NCI-H524 treated with DMSO at 0.1 percent for 48 hours (cell line): ENCODE measurements at regions not wholly inside any gene's neighbourhood (a gene's known extent, or its start where the extent isn't known, plus 50 kb on each side); places are given as distances from the start of the nearest gene placed in this dataset.
"Not testable (repeated sequence)": the region's sequence is repeated elsewhere in the genome, so short reads cannot be mapped to it uniquely, and the experiment has no call there.

ENCODE experiments used
- DNase-seq: peaks from one replicate; lab custom pipeline; 2025; lab: John Stamatoyannopoulos, UW

DNA sequence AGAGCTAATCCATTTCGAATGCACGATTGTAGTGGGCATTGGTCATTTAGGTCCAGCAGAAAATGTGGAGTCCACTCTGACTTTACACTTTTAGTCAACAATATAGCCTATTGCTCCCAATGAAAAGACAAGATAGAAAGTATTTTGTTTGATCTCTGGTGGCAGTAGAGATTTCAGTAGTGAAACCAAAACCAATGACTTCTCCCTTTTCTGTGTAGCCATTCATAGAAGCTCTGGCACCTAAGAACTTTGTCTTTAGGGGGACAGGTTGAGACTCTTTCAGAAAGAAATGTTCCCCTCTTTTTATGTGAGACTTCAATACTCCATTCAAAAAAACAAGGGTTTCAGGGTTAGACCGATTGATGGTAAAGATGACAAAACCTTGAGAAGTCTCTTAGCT lies 510.8 kb upstream of the POU3F2 start:
- DNase-seq: no peak

DNA sequence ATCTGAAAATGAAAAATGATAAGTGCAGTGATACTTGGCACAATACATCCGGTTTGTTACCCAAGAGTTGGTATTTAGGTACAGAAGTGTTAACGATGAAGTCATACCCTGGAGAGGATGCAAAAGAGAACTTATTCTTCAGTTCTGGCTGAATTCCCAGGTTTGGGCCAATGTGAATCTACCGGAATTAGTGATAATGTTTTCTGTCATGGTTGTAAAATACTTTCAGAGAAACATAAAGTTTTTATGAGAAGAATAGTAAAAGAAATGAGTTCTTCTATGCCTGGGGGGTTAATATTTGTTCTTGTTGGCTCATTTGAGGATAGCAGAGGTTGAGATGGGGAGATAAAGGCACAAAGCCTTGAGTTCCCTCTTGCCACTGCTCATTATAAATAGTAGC lies 509.9 kb upstream of the POU3F2 start:
- no peak for DNase-seq

DNA sequence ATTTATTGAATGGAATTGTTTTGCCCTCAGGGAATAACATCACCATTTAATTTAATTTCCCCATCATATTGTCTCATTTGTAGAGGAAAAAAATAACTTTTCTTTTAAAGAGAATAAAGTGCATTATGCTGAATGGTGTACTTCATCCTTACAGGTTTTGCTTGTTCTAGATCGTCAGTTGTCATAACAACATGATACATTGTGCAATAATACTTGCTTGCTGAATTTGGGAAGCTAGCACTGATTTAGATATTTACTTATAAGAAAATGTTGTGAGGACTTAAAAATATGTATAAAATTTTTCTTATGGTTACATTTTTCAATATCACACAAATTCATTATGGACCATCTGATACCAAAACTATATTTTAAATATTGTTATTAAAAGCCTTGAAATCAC lies 509.0 kb upstream of the POU3F2 start:
- DNase-seq: no peak

DNA sequence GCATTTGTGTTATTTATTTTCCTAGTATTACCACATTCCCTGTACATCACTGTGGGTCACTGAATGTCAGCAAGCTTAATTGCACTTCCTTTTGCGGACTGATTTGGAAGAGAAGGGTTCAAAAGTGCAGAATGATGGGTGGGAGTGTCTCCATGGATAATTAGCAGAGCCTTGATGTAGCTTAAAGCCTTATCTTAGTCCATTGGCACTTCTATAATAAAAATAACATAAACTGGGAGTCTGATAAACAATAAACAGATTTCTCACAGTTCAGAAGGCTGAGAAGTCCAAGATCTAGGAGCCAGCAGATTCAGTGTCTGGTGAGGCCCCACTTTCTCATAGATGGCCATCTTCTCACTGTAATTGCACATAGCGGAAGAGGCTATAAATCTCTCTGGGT lies 501.1 kb upstream of the POU3F2 start:
- no peak for DNase-seq

DNA sequence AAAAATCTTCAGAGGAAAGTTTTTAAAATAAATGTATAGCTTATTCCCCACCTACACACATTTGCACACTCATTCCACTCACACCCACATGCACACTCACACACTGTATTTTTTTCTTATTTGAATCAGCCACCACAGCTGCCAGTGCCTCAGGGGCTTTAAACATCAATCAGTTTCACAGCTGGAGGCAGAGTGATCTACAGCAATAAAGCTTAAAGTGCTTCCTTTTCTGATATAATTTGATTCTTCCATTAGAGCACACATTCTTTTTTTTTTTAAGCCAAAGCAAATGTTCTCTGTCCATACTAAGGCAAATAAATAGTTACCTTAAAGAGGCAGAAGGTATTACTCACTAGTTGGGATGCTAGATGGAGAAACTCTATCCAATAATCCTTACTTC lies 498.8 kb upstream of the POU3F2 start:
- DNase-seq: no peak

DNA sequence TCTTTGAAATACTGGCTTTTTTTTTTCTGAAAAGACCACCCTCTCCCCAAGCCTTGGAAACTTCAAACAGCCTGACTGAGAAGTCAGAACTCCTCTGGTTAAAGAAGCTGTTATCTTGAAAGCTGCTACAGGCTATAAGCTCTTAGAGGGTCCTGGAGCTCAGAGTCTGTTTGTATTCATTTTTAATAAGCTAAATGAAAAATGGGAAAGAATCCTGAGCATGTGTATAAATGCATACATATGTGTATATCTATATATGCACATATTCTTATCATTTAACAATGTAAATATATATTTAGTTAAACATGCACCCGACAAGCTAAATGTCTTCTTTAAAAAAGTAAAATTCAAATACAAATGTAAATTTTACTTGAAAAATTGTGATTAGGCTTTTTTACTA lies 494.9 kb upstream of the POU3F2 start:
- no peak for DNase-seq

DNA sequence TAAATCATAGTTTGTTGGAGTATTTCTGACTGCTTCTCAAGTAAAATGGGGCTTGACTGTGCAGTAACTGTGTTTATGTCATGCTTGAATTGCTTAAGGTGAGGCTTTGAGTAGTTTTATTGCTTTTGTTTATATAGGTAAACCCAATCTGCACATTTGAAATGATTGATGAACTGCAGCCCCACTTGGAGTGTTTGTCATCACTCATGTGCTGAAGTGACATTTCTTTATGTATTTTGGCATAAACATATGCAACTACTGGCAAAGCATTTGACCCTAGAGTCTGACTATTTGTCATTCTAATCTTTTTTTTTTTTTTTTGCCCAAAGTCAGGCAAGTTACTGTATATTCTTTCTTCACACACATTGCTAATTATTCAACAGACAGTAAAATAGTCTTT lies 491.4 kb upstream of the POU3F2 start:
- no peak for DNase-seq

DNA sequence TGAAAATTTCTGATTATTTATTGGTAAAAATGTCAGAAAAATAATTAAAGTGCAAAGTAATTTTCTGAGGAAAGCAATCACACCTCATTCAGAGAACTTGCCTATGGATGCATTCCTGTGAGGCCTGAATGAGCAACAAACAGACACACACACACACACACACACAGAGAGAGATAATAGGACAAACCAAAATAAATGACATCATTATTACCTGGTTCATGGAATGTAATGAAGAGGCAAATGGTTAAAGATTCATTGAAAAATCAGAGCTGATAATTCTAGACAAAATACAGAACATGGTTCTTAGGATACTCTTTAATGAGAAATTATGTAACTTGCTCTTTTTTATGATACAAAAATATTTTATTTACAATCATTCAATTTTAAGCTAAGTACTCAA lies 490.6 kb upstream of the POU3F2 start:
- DNase-seq: no peak

DNA sequence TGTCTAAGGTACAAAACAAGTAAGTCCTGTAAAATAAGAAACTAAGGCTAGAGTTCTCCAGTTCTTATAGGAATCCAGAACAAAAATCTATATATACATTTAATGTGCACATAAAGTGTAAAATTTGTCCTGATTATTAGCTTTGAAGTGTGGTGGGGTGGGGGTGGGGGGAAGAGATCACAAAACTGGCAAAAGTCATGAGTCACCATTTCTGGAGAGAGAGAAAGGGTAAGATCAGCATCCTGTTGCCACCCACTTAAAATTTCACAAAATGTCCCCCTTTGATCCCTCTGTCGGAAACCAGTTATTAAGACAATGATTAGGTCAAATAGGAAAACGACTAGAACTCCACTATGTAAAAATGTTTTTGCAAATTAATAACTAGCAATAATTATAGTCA lies 482.0 kb upstream of the POU3F2 start:
- DNase-seq: no peak

DNA sequence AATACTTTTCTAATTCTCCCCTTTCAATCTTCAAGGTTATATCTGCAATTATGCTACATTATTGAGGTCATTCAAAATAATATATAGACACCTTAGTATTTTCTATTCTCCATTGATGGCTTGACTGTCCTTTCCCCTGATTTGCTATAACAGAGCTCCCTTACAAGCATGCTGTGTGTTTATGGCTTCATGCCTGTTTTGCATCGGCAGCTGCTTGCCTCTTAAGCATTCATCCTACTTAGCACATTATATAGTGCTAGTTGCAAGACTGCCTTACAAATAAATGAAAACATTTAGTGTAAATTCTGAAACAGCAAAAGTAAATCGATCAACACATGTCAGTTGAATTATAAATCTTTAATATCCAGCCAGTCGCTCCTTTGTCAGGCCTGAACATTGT lies 476.2 kb upstream of the POU3F2 start:
- DNase-seq: no peak

DNA sequence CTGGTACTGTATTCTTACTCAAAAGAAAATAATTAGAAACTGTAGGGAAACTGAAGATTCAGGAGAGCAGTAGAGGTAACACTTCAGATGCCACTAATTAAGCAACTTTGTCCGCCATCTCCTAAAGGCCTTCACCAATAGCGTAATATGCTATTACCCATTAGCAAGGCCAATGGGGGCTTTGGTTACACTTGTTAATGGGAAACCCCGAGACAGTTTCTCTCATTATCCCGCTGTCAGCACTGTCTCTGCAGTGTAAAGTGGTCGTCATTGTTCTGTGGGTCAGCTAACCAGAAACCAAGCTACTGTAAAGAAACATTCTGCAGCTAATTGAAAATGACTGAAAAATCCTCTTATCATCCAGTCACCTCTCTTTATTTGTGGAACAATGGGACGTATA lies 468.0 kb upstream of the POU3F2 start:
- DNase-seq: no peak

DNA sequence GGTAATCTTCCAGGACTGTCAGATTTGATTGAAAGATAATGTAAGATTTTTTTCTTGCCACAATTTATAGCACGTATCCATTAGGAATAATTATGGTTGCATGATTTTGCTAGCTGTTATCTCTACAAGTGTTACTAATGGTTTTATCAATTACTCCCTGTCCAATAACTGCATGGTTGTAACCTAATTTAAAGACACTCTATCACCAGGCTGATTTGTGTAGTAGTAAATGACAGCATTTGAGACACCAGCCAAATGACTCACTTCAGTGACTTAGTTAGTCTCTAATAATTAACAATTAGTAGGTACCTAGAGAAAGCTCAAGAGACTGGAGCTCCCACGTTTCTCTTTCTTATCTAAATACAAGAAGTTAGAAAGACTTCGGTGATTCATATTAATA lies 453.8 kb upstream of the POU3F2 start:
- no peak for DNase-seq

DNA sequence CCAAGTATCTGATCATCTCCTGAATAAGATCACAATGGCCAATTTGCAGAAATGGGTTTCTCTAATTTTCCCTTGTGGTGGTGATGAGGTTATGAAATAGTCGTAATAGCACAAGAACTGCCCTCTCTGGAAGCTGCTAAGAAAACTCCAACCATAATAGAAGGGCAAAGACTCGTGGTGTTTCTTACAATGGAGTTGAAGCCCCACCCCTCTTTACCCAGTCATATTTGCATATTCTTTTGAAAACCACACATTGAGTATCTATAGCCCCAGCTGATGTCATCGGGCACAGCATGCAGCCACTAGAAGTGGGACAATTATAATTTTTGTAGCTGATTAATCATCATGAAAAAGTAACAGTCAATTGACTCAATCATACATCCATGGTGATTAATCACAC lies 452.1 kb upstream of the POU3F2 start:
- no peak for DNase-seq

DNA sequence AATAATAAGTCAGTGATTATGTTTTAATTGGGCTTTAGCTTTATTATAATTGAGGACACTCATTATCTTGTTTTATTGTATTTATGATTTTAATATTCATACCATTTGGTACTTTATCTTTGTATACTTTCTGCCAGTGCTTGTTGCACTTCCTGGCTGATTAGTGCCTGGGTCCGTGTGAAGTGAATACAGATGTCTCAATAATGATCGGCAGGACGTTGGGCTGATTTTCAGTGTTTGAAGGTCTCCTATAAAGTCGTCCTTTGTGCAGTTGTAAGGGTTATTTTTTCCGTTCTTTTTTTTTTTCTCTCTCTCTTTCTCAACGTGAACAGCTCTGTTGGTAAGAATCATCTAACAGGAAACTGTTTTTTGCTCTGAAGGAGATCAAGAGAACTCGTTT lies 450.0 kb upstream of the POU3F2 start:
- no peak for DNase-seq

DNA sequence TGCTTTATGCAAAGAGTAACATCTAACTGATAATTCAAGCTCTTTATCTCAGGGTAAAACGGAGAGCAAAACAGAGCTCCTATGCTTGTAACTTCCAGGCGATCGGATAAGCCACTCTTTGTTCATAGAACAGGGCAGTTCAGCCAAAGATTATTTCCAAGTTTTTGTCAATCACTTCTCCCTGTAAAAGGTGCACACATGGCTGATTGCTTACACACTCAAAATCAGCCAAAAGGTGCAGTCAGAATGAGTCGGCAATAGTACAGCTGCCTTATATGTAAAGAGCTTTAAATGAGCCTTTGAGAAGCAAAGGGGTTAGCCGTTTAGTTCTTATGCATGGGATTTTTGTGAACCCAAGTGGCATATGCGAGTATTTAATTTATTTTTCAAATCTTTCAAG lies 449.6 kb upstream of the POU3F2 start:
- no peak for DNase-seq

DNA sequence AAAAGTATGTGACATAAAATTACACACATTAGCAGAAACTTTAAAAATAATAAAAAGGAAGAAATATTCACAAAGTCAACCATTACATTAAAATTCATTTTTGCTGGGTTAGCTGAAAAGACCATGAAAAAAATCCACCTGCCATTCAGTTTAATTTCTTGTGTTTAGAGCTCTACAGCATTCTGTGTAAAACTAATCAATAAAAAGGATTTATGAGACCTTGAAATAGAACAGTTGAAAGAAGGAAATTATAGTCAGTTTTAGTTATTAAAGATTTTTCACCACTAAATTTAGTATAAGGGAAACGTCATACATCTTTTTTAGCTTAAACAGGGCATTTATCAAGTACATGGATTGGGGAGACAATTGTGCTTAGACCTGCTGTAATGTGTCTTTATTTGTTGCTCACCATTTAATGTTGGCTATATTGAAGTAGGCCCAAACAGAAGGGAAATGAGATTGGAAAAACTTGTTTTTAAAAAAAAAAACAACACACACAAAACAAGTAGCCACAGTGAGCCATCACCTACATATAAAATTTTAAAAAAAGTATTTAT lies 438.7 kb upstream of the POU3F2 start:
- no peak for DNase-seq

DNA sequence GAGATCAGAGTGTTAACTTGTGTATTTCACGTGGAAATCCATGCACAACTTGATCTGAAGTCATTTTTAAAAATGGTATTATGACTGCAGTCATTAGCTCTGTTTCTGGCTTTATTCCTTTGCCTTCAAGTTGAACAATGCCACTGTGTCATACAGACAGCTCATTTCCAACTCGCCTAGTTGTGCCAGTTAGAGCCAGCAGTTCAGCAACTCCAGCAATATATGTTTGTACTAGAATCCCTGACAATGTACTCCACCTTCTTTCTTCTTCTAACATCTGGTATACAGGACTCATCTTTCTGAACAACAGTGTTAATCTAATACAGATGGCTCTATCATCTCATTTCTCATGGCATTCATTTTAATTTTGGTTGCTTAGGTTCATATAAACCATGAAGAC lies 418.3 kb upstream of the POU3F2 start:
- no peak for DNase-seq

DNA sequence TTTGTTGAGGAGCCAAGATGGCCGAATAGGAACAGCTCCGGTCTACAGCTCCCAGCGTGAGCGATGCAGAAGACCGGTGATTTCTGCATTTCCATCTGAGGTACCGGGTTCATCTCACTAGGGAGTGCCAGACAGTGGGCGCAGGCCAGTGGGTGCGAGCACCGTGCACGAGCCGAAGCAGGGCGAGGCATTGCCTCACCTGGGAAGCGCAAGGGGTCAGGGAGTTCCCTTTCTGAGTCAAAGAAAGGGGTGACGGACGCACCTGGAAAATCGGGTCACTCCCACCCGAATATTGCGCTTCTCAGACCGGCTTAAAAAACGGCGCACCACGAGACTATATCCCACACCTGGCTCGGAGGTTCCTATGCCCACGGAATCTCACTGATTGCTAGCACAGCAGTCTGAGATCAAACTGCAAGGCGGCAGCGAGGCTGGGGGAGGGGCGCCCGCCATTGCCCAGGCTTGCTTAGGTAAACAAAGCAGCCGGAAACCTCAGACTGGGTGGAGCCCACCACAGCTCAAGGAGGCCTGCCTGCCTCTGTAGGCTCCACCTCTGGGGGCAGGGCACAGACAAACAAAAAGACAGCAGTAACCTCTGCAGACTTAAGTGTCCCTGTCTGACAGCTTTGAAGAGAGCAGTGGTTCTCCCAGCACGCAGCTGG lies 417.7 kb upstream of the POU3F2 start:
- DNase-seq: not testable (repeated sequence)

DNA sequence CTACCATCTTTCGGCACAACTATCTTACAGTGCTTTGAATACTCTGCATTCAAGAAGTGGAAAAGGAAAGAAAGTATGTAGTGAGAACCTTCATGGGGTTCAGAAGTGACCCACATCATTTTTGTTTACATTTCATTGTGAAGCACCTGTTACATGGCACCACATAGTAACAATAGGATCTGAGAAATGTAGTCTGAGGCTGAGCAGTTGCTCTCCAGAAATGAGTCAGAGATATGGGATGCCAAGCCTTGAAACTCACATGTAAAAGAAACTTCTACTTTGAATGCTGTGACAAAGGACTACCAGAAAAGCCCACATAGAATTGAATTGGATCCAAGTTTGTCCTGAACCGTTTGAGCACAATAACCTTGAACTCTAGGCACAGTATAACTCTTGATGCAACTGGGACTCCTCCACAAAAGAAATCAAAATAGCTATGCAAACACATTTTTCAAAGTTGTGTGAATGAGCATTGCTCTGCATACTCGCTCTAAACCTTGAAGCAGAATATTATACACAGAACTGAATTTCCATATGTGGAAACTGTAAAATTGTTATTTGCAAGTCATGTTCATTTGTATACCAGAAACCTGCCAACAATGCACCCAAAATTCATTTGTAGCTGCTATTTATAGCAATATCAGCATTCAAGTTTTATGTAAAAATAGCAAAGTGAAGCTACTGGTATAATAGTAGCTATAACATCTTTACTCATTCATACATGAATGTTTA lies 400.9 kb upstream of the POU3F2 start:
- DNase-seq: no peak

DNA sequence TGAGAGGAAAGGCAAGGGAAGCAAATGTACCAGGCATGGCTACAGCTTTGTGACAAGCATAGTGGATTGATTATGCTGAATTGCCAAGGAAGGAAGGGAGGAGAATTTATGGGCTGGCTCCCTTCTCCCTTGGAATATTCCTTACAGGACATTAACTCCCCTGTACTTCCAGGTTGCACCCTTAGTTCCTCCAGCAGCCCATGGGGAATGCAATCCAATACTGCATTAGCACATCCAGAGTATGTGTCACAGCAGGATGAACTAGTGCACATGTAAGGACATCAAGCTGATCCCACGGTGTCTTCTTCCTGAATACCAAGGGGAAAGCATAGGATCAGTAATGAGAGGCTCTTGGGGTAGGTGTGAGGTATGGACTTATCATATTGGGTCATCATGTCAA lies 390.7 kb upstream of the POU3F2 start:
- no peak for DNase-seq

DNA sequence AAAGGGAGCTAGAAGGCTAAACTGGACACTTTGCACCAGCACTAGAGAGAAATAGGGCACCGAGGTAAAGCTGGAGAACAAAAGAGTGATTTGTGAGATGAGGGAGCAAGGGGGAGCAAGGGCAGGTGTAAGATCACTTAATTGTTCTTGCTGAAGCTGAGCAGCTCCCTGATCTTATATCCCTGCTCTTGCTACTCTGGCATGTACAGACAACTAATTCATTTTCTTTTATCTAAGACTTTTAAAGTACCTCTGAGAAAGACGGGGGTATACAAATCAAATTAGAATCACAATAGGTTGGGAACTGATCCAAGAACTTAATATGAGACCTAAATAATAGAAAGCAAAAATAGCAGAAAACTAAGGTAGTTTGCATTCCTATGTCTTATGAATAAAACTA lies 381.7 kb upstream of the POU3F2 start:
- no peak for DNase-seq

DNA sequence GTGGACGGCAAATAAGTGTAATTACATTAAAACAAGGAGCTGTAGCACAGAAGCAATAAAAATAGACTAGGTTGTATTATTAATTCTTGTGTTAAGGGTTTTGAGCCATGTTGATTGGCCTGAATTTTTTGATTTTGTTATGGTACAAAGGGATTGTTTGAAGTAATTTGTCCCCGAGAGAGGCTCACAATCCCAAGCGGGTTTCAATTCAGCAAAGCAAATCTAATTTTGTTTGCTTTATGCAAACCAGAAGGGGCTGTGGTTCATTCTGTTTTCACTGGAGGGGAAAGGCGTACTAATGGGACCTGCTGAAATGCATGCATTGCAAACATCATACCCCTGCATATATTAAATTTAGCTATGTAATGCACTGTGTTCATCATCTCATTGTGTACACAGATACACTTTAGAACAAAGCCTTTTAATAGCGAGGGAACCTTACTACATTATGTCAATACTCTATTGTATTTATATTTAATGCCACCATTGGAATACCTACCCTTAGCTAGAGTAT lies 379.5 kb upstream of the POU3F2 start:
- no peak for DNase-seq

DNA sequence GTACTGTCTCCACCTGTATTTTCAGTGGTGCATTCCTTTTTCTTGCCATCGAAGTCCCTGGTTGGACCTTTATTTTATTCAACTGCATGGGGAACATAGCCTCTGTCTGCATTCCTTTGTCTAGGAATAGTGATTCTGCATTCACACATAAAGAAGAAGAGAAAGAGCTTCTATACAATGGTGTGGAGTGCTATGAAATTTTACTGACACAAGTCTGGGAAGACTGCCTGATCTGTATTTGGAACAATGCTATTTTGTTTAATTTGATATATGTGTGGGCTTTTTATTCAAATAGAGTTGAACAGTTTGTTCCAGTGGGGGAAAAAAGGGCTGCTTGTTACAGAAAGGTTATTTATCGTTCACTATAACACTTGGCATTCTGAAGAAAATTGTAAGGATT lies 375.7 kb upstream of the POU3F2 start:
- no peak for DNase-seq
